Coronary artery (tissue), 2 donors: ENCODE measurements at regions not wholly inside any gene's neighbourhood (a gene's known extent, or its start where the extent isn't known, plus 50 kb on each side); places are given as distances from the start of the nearest gene placed in this dataset.

Experiments
- DNase-seq: peaks from one replicate; pipeline ENCODE4 v3.0.0-alpha.2; 2017; ENCODE audit warnings: low spot score
- H3K27ac ChIP-seq, 2 donors: fragments of 200-600 bp; sonication (generic); one replicate each; pipeline ENCODE4 v1.5.1; 2016 to 2019
- H3K4me3 ChIP-seq: fragments of 200-600 bp; sonication (generic); 2 replicates; pipeline ENCODE4 v1.5.1; 2016; ENCODE audit warnings: mild to moderate bottlenecking, moderate library complexity
- CTCF ChIP-seq: fragments of 200-600 bp; sonication (generic); IDR thresholded peaks from one replicate; pipeline ENCODE4 v1.5.1; 2019; ENCODE audit warnings: antibody characterized with exemption

- no peak overlapping the region for H3K27ac ChIP-seq
- no peak for TF ChIP-seq CTCF
- DNase-seq, result no peak
- H3K4me3 ChIP-seq, result no peak overlapping the region
Observed at GRCh38 chr16:65954446-65954845, 412.0 kb upstream of the CDH5 start.

GRCh38 chr16:65950211-65950610 is 416.3 kb upstream of the CDH5 start:
- no peak overlapping the region for H3K27ac ChIP-seq
- no peak for DNase-seq
- no peak overlapping the region for H3K4me3 ChIP-seq
- TF ChIP-seq CTCF, result no peak

GRCh38 chr16:65948361-65948760 is 418.1 kb upstream of the CDH5 start:
- DNase-seq, result no peak
- H3K27ac ChIP-seq, result no peak overlapping the region
- H3K4me3 ChIP-seq, result no peak overlapping the region
- TF ChIP-seq CTCF, result no peak

GRCh38 chr16:65947951-65948350 is 418.5 kb upstream of the CDH5 start:
- Histone ChIP-seq H3K27ac (no peak overlapping the region), H3K4me3 (no peak overlapping the region)
- no peak for DNase-seq
- TF ChIP-seq CTCF, result no peak

GRCh38 chr16:65945493-65945892 is 421.0 kb upstream of the CDH5 start:
- no peak for DNase-seq
- no peak overlapping the region for H3K4me3 ChIP-seq
- no peak for TF ChIP-seq CTCF
- no peak overlapping the region for H3K27ac ChIP-seq

GRCh38 chr16:65944361-65944760 is 422.1 kb upstream of the CDH5 start:
- H3K27ac ChIP-seq, result no peak overlapping the region
- no peak for DNase-seq
- no peak for TF ChIP-seq CTCF
- no peak overlapping the region for H3K4me3 ChIP-seq

- DNase-seq, result no peak
- no peak for TF ChIP-seq CTCF
- H3K4me3 ChIP-seq, result no peak overlapping the region
- no peak overlapping the region for H3K27ac ChIP-seq
Observed at GRCh38 chr16:65940711-65941110, 425.8 kb upstream of the CDH5 start.
